HEK293 (cell line): ENCODE measurements at regions not wholly inside any gene's neighbourhood (a gene's known extent, or its start where the extent isn't known, plus 50 kb on each side); places are given as distances from the start of the nearest gene placed in this dataset.

ENCODE experiments used
- CTCF ChIA-PET: fragments of 350-600 bp; formaldehyde crosslinking; extraction: SDS; loops from one replicate; lab custom pipeline; 2021; ENCODE audit warnings: antibody characterized with exemption; lab: Yijun Ruan, JAX
- POLR2A ChIA-PET: fragments of 300-600 bp; formaldehyde crosslinking; extraction: SDS; loops from one replicate; lab custom pipeline; 2020; ENCODE audit warnings: antibody characterized with exemption, inconsistent platforms; lab: Yijun Ruan, JAX
- H3K27ac ChIP-seq: fragments of 200-500 bp; sonication (Bioruptor generic); 2 replicates; pipeline ENCODE4 v1.5.1; 2014; ENCODE audit warnings: low read depth, low read length, control low read depth, inconsistent platforms; ENCODE audit errors: extremely low read depth
- H3K36me3 ChIP-seq, 2 experiments: fragments of 200-500 bp in 1 of 2; sonication (Bioruptor generic) in 1 of 2; 1 replicate in 1 of 2; 2 replicates in 1 of 2; pipeline ENCODE4 v1.5.1; 2014 to 2017; ENCODE audit warnings: inconsistent platforms in 2 of 2, low read length in 2 of 2; ENCODE audit not compliant: control insufficient read depth in 2 of 2, insufficient read depth in 1 of 2
- H3K4me1 ChIP-seq: fragments of 200-500 bp; sonication (Bioruptor generic); 2 replicates; pipeline ENCODE4 v1.5.1; 2014; ENCODE audit warnings: mild to moderate bottlenecking, low read length, inconsistent platforms; ENCODE audit not compliant: control insufficient read depth, insufficient read depth
- H3K4me3 ChIP-seq: 2 replicates; pipeline ENCODE4 v1.5.1; 2011; ENCODE audit warnings: low read depth, mild to moderate bottlenecking, control low read depth, low read length, moderate library complexity
- H3K9me3 ChIP-seq: fragments of 200-500 bp; sonication (Bioruptor generic); 2 replicates; pipeline ENCODE4 v1.5.1; 2014; ENCODE audit warnings: low read depth, low read length, inconsistent platforms; ENCODE audit not compliant: control insufficient read depth, insufficient read depth
- IKZF3 ChIP-seq: fragments of 450-650 bp; IDR thresholded peaks from 2 replicates; pipeline ENCODE4 v1.5.0; 2018; ENCODE audit warnings: missing biosample characterization, mild to moderate bottlenecking, missing genetic modification characterization, moderate library complexity
- MYNN ChIP-seq: fragments of 450-650 bp; formaldehyde crosslinking; IDR thresholded peaks from 2 replicates; pipeline ENCODE4 v1.5.1; 2016; ENCODE audit warnings: missing biosample characterization, missing genetic modification characterization, borderline replicate concordance
- ZFP37 ChIP-seq: fragments of 450-650 bp; formaldehyde crosslinking; IDR thresholded peaks from 2 replicates; pipeline ENCODE4 v1.5.1; 2016; ENCODE audit warnings: missing biosample characterization, missing genetic modification characterization
- ZFP41 ChIP-seq: fragments of 450-650 bp; formaldehyde crosslinking; IDR thresholded peaks from 2 replicates; pipeline ENCODE4 v1.5.1; 2016; ENCODE audit warnings: missing biosample characterization, missing genetic modification characterization, borderline replicate concordance
- ZNF155 ChIP-seq: fragments of 450-650 bp; formaldehyde crosslinking; IDR thresholded peaks from 2 replicates; pipeline ENCODE4 v1.5.1; 2016; ENCODE audit warnings: missing biosample characterization, missing genetic modification characterization
- ZNF184 ChIP-seq: fragments of 450-650 bp; IDR thresholded peaks from 2 replicates; pipeline ENCODE4 v1.5.1; 2018; ENCODE audit warnings: missing biosample characterization, mild to moderate bottlenecking, missing genetic modification characterization
- ZNF2 ChIP-seq: fragments of 450-650 bp; formaldehyde crosslinking; IDR thresholded peaks from 2 replicates; pipeline ENCODE4 v1.5.1; 2016; ENCODE audit warnings: missing biosample characterization, missing genetic modification characterization
- ZNF211 ChIP-seq: fragments of 450-650 bp; formaldehyde crosslinking; IDR thresholded peaks from 2 replicates; pipeline ENCODE4 v1.5.1; 2016; ENCODE audit warnings: low read depth, missing biosample characterization, missing genetic modification characterization
- ZNF404 ChIP-seq: fragments of 450-650 bp; formaldehyde crosslinking; IDR thresholded peaks from 2 replicates; pipeline ENCODE4 v1.5.1; 2017; ENCODE audit warnings: missing biosample characterization, missing genetic modification characterization
- ZNF426 ChIP-seq: fragments of 450-650 bp; formaldehyde crosslinking; IDR thresholded peaks from 2 replicates; pipeline ENCODE4 v1.5.1; 2017; ENCODE audit warnings: missing biosample characterization, missing genetic modification characterization, mild to moderate bottlenecking, inconsistent platforms, moderate library complexity
- ZNF549 ChIP-seq: fragments of 450-650 bp; IDR thresholded peaks from 2 replicates; pipeline ENCODE4 v1.5.1; 2018; ENCODE audit warnings: missing biosample characterization, missing genetic modification characterization, mild to moderate bottlenecking, inconsistent platforms, moderate library complexity
- ZNF701 ChIP-seq: fragments of 450-650 bp; formaldehyde crosslinking; IDR thresholded peaks from 2 replicates; pipeline ENCODE4 v1.5.1; 2016; ENCODE audit warnings: missing biosample characterization, missing genetic modification characterization
- ZSCAN23 ChIP-seq: fragments of 450-650 bp; formaldehyde crosslinking; IDR thresholded peaks from 2 replicates; pipeline ENCODE4 v1.5.1; 2016; ENCODE audit warnings: missing biosample characterization, missing genetic modification characterization
- TF ChIP-seq, protein P1 (sequence below): fragments of 450-650 bp; formaldehyde crosslinking; IDR thresholded peaks from 2 replicates; pipeline ENCODE4 v1.5.1; 2017; ENCODE audit warnings: missing biosample characterization, missing genetic modification characterization
- TF ChIP-seq, protein P2 (sequence below): fragments of 450-650 bp; formaldehyde crosslinking; IDR thresholded peaks from 2 replicates; pipeline ENCODE4 v1.5.1; 2016; ENCODE audit warnings: missing biosample characterization, missing genetic modification characterization
- TF ChIP-seq, protein P3 (sequence below): fragments of 450-650 bp; IDR thresholded peaks from 2 replicates; pipeline ENCODE4 v1.5.1; 2018; ENCODE audit warnings: missing biosample characterization, mild to moderate bottlenecking, missing genetic modification characterization
- TF ChIP-seq, protein P4 (sequence below): fragments of 450-650 bp; formaldehyde crosslinking; IDR thresholded peaks from 2 replicates; pipeline ENCODE4 v1.5.1; 2016; ENCODE audit warnings: missing biosample characterization, missing genetic modification characterization, borderline replicate concordance
- TF ChIP-seq, protein P5 (sequence below): fragments of 450-650 bp; formaldehyde crosslinking; IDR thresholded peaks from 2 replicates; pipeline ENCODE4 v1.5.1; 2016; ENCODE audit warnings: missing biosample characterization, missing genetic modification characterization

DNA sequence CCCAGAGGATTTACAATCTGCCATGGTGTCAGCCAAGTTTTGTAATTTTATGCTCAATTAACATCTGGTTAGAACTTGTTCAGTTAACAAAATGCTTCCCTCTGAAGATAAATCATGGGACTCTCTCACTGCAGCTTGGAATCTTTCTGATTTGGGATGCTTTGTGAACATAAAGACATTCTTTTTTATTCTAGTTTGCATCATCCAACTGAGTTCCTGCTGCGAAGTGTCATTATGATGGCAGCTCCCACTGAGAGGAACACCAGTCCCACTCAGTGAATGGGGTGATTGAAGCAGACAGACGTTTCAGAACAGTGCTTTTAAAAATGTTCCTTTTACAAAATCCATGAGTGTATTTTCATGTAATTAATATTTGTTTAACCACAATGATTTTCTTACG lies 863.8 kb downstream of the TLE4 start:
- no peaks in the 10 kb centered on the region for H3K36me3 ChIP-seq
- TF ChIP-seq ZNF211 (no peak), IKZF3 (tag by site-specific recombination) (no peak), ZNF426 (no peak), ZFP37 (no peak), ZNF155 (tag by site-specific recombination) (no peak), ZNF404 (tag by site-specific recombination) (no peak), ZFP41 (no peak), ZNF2 (tag by site-specific recombination) (no peak), ZNF184 (no peak)
- TF ChIP-seq, protein P1, sequence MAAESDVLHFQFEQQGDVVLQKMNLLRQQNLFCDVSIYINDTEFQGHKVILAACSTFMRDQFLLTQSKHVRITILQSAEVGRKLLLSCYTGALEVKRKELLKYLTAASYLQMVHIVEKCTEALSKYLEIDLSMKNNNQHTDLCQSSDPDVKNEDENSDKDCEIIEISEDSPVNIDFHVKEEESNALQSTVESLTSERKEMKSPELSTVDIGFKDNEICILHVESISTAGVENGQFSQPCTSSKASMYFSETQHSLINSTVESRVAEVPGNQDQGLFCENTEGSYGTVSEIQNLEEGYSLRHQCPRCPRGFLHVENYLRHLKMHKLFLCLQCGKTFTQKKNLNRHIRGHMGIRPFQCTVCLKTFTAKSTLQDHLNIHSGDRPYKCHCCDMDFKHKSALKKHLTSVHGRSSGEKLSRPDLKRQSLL (tag by site-specific recombination), result no peak
- TF ChIP-seq, protein P2, sequence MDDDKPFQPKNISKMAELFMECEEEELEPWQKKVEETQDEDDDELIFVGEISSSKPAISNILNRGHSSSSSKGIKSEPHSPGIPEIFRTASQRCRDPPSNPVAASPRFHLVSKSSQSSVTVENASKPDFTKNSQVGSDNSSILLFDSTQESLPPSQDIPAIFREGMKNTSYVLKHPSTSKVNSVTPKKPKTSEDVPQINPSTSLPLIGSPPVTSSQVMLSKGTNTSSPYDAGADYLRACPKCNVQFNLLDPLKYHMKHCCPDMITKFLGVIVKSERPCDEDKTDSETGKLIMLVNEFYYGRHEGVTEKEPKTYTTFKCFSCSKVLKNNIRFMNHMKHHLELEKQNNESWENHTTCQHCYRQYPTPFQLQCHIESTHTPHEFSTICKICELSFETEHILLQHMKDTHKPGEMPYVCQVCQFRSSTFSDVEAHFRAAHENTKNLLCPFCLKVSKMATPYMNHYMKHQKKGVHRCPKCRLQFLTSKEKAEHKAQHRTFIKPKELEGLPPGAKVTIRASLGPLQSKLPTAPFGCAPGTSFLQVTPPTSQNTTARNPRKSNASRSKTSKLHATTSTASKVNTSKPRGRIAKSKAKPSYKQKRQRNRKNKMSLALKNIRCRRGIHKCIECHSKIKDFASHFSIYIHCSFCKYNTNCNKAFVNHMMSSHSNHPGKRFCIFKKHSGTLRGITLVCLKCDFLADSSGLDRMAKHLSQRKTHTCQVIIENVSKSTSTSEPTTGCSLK (tag by site-specific recombination), result no peak
- TF ChIP-seq, all 188 proteins: peak for 0
- no peaks in the 10 kb centered on the region for H3K9me3 ChIP-seq
- ChIA-PET CTCF (no interaction called here), POLR2A (no interaction called here)
- no peaks in the 10 kb centered on the region for H3K4me1 ChIP-seq
- H3K27ac ChIP-seq, result no peak overlapping the region
- no peak overlapping the region for H3K4me3 ChIP-seq

DNA sequence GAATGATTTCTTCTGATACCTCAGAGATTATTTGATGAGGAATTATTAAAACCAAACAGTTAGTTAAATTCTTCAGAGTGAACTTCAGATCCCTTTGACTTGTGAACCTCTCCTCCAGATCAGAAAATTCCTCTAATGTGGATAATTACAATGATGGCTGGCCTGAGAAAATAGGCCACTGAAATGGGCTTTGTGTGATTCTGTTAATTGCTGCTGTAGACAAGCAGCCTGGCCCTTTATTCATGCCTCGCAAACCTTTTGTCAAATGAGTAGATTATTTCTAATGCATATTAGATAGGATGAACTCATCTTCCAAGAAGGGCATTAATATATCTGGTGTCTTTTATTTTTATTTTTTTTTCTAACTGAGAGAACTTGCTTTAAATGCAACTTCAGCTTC lies 855.2 kb downstream of the TLE4 start:
- H3K27ac ChIP-seq, result no peak overlapping the region
- H3K4me1 ChIP-seq, result no peaks in the 10 kb centered on the region
- CTCF ChIA-PET, result no interaction called here
- POLR2A ChIA-PET, result no interaction called here
- no peaks in the 10 kb centered on the region for H3K9me3 ChIP-seq
- H3K36me3 ChIP-seq, result no peaks in the 10 kb centered on the region
- TF ChIP-seq ZNF701 (tag by site-specific recombination) (no peak), ZSCAN23 (tag by site-specific recombination) (no peak), ZNF549 (tag by site-specific recombination) (no peak), MYNN (tag by site-specific recombination) (no peak)
- TF ChIP-seq, protein P3, sequence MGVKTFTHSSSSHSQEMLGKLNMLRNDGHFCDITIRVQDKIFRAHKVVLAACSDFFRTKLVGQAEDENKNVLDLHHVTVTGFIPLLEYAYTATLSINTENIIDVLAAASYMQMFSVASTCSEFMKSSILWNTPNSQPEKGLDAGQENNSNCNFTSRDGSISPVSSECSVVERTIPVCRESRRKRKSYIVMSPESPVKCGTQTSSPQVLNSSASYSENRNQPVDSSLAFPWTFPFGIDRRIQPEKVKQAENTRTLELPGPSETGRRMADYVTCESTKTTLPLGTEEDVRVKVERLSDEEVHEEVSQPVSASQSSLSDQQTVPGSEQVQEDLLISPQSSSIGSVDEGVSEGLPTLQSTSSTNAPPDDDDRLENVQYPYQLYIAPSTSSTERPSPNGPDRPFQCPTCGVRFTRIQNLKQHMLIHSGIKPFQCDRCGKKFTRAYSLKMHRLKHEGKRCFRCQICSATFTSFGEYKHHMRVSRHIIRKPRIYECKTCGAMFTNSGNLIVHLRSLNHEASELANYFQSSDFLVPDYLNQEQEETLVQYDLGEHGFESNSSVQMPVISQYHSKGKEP (tag by site-specific recombination), result no peak
- TF ChIP-seq, protein P4, sequence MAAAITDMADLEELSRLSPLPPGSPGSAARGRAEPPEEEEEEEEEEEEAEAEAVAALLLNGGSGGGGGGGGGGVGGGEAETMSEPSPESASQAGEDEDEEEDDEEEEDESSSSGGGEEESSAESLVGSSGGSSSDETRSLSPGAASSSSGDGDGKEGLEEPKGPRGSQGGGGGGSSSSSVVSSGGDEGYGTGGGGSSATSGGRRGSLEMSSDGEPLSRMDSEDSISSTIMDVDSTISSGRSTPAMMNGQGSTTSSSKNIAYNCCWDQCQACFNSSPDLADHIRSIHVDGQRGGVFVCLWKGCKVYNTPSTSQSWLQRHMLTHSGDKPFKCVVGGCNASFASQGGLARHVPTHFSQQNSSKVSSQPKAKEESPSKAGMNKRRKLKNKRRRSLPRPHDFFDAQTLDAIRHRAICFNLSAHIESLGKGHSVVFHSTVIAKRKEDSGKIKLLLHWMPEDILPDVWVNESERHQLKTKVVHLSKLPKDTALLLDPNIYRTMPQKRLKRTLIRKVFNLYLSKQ (tag by site-specific recombination), result no peak
- TF ChIP-seq, protein P5, sequence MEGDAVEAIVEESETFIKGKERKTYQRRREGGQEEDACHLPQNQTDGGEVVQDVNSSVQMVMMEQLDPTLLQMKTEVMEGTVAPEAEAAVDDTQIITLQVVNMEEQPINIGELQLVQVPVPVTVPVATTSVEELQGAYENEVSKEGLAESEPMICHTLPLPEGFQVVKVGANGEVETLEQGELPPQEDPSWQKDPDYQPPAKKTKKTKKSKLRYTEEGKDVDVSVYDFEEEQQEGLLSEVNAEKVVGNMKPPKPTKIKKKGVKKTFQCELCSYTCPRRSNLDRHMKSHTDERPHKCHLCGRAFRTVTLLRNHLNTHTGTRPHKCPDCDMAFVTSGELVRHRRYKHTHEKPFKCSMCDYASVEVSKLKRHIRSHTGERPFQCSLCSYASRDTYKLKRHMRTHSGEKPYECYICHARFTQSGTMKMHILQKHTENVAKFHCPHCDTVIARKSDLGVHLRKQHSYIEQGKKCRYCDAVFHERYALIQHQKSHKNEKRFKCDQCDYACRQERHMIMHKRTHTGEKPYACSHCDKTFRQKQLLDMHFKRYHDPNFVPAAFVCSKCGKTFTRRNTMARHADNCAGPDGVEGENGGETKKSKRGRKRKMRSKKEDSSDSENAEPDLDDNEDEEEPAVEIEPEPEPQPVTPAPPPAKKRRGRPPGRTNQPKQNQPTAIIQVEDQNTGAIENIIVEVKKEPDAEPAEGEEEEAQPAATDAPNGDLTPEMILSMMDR (tag by site-specific recombination), result no peak
- H3K4me3 ChIP-seq, result no peak overlapping the region
